ENCODE measurements at regions not wholly inside any gene's neighbourhood (a gene's known extent, or its start where the extent isn't known, plus 50 kb on each side); places are given as distances from the start of the nearest gene placed in this dataset.

DNA sequence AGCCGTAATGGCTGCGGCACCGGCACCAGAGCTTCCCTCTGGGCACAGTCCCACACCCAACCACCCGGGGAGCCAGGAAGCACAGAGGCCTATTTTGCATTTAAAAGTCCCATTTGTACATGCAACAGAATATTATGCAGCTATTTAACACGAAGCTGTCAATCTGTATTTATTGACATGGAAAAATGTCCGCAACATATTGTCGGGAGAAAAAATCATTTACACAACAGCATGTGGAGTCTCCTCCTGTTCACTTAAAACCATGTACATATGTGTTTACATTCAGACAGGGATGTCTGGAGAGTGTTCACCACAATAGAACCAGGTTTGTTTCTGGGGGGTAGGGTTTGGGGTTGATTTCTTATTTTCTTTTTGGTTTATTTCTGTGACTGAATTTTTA, 63.4 kb upstream of the GRIK3 start:
- TF ChIP-seq, protein P1, sequence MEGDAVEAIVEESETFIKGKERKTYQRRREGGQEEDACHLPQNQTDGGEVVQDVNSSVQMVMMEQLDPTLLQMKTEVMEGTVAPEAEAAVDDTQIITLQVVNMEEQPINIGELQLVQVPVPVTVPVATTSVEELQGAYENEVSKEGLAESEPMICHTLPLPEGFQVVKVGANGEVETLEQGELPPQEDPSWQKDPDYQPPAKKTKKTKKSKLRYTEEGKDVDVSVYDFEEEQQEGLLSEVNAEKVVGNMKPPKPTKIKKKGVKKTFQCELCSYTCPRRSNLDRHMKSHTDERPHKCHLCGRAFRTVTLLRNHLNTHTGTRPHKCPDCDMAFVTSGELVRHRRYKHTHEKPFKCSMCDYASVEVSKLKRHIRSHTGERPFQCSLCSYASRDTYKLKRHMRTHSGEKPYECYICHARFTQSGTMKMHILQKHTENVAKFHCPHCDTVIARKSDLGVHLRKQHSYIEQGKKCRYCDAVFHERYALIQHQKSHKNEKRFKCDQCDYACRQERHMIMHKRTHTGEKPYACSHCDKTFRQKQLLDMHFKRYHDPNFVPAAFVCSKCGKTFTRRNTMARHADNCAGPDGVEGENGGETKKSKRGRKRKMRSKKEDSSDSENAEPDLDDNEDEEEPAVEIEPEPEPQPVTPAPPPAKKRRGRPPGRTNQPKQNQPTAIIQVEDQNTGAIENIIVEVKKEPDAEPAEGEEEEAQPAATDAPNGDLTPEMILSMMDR (IDR thresholded peaks at IDR 0.05): no peak
- TF ChIP-seq POLR2A (IDR thresholded peaks at IDR 0.05): no peak
